ENCODE measurements at regions not wholly inside any gene's neighbourhood (a gene's known extent, or its start where the extent isn't known, plus 50 kb on each side); places are given as distances from the start of the nearest gene placed in this dataset.

GRCh38 chr2:4464634-4465266, 761.4 kb downstream of the DCDC2C start:
- DNase-seq: no peak
- no peak overlapping the region for H3K4me3 ChIP-seq (ENCODE audit: low read depth, low read length)

GRCh38 chr2:4465671-4466070, 762.3 kb downstream of the DCDC2C start:
- no peak for DNase-seq
- Histone ChIP-seq H3K27ac (no peak overlapping the region), H3K27me3 (ENCODE audit: insufficient read depth, low read depth, severe bottlenecking) (no peaks in the 10 kb centered on the region), H3K36me3 (no peaks in the 10 kb centered on the region), H3K9me3 (ENCODE audit: severe bottlenecking) (no peaks in the 10 kb centered on the region), H3K4me3 (ENCODE audit: low read depth, low read length) (no peak overlapping the region)
- no peak for TF ChIP-seq CTCF (IDR thresholded peaks at IDR 0.05; ENCODE audit: low read depth, low read length)

More at GRCh38 chr2:4464634-4465266, 761.4 kb downstream of the DCDC2C start:
- no peaks in the 10 kb centered on the region for H3K9me3 ChIP-seq (ENCODE audit: severe bottlenecking)
- H3K27me3 ChIP-seq (ENCODE audit: insufficient read depth, low read depth, severe bottlenecking): no peaks in the 10 kb centered on the region
- no peak for TF ChIP-seq CTCF (IDR thresholded peaks at IDR 0.05; ENCODE audit: low read depth, low read length)
- no peaks in the 10 kb centered on the region for H3K36me3 ChIP-seq
- H3K27ac ChIP-seq: no peak overlapping the region

- Histone ChIP-seq H3K27ac (no peak overlapping the region), H3K36me3 (no peaks in the 10 kb centered on the region), H3K9me3 (ENCODE audit: severe bottlenecking) (no peaks in the 10 kb centered on the region), H3K4me3 (ENCODE audit: low read depth, low read length) (no peak overlapping the region), H3K27me3 (ENCODE audit: insufficient read depth, low read depth, severe bottlenecking) (no peaks in the 10 kb centered on the region)
- TF ChIP-seq CTCF (IDR thresholded peaks at IDR 0.05; ENCODE audit: low read depth, low read length): no peak
- DNase-seq: no peak
Measured at GRCh38 chr2:4475618-4476017, 772.2 kb downstream of the DCDC2C start.

- DNase-seq: no peak
- H3K27me3 ChIP-seq (ENCODE audit: insufficient read depth, low read depth, severe bottlenecking): peaks cover 2% of the 10 kb centered on the region
- no peaks in the 10 kb centered on the region for H3K36me3 ChIP-seq
- TF ChIP-seq CTCF (IDR thresholded peaks at IDR 0.05; ENCODE audit: low read depth, low read length): no peak
- H3K9me3 ChIP-seq (ENCODE audit: severe bottlenecking): no peaks in the 10 kb centered on the region
- no peak overlapping the region for H3K27ac ChIP-seq
- no peak overlapping the region for H3K4me3 ChIP-seq (ENCODE audit: low read depth, low read length)
Measured at GRCh38 chr2:4483050-4483449, 779.7 kb downstream of the DCDC2C start.

- no peak for TF ChIP-seq CTCF (IDR thresholded peaks at IDR 0.05; ENCODE audit: low read depth, low read length)
- Histone ChIP-seq H3K27ac (no peak overlapping the region), H3K9me3 (ENCODE audit: severe bottlenecking) (no peaks in the 10 kb centered on the region), H3K27me3 (ENCODE audit: insufficient read depth, low read depth, severe bottlenecking) (peaks cover 2% of the 10 kb centered on the region), H3K4me3 (ENCODE audit: low read depth, low read length) (no peak overlapping the region), H3K36me3 (no peaks in the 10 kb centered on the region)
- no peak for DNase-seq
Measured at GRCh38 chr2:4486971-4487370, 783.6 kb downstream of the DCDC2C start.

All from WERI-Rb-1 (cell line).